IMR-90 (cell line): ENCODE measurements at regions not wholly inside any gene's neighbourhood (a gene's known extent, or its start where the extent isn't known, plus 50 kb on each side); places are given as distances from the start of the nearest gene placed in this dataset.
"Not testable (repeated sequence)": the region's sequence is repeated elsewhere in the genome, so short reads cannot be mapped to it uniquely, and the experiment has no call there.

Experiments used
- ATAC-seq: fragments of 200-7000 bp; cut with Tn5 transposase; 2 replicates; pipeline ENCODE4 v1.9.1; 2020; ENCODE audit warnings: low read depth, mild to moderate bottlenecking, moderate library complexity
- BruUV-seq: library from RNA; stranded (reverse); fragments of 400-500 nt; replicated peaks from 2 replicates; lab custom pipeline; 2021; lab: Mats Ljungman, UMichigan
- CTCF ChIA-PET: fragments of 300-600 bp; formaldehyde crosslinking; extraction: SDS; loops from one replicate; lab custom pipeline; 2021; ENCODE audit warnings: antibody characterized with exemption; lab: Yijun Ruan, JAX
- POLR2A ChIA-PET: fragments of 300-600 bp; sonication (Branson Sonifier 250); formaldehyde crosslinking; loops from one replicate; lab custom pipeline; 2022; ENCODE audit warnings: antibody characterized with exemption; ENCODE audit not compliant: unreplicated experiment; lab: Charles Lee
- DNase-seq: peaks from one replicate; pipeline ENCODE4 v3.0.0; 2013
- H2AFZ ChIP-seq: replicated peaks from 2 replicates; pipeline ENCODE3; 2013; ENCODE audit warnings: low read length, mild to moderate bottlenecking; ENCODE audit not compliant: poor library complexity
- H2AK5ac ChIP-seq: 2 replicates; pipeline ENCODE4 v1.6.1; 2013; ENCODE audit warnings: low read depth, low read length, inconsistent platforms
- H2AK9ac ChIP-seq: replicated peaks from 2 replicates; pipeline ENCODE3; 2013; ENCODE audit warnings: mild to moderate bottlenecking, low read depth, low read length, moderate library complexity; ENCODE audit not compliant: poor library complexity
- H2BK120ac ChIP-seq: 2 replicates; pipeline ENCODE4 v1.6.1; 2013; ENCODE audit warnings: low read depth, low read length, inconsistent platforms
- H2BK15ac ChIP-seq: 3 replicates; pipeline ENCODE4 v1.6.1; 2013; ENCODE audit warnings: low read depth, low read length, inconsistent platforms
- H2BK20ac ChIP-seq: 2 replicates; pipeline ENCODE4 v1.6.1; 2013; ENCODE audit warnings: low read depth, mild to moderate bottlenecking, inconsistent platforms, low read length, moderate library complexity
- H2BK5ac ChIP-seq: 2 replicates; pipeline ENCODE4 v1.6.1; 2013; ENCODE audit warnings: mild to moderate bottlenecking, low read depth, low read length, inconsistent platforms; ENCODE audit not compliant: poor library complexity, severe bottlenecking
- H3K14ac ChIP-seq: replicated peaks from 2 replicates; pipeline ENCODE4 v1.6.1; 2013; ENCODE audit warnings: low read depth, low read length, inconsistent platforms
- H3K18ac ChIP-seq: 2 replicates; pipeline ENCODE4 v1.6.1; 2013; ENCODE audit warnings: low read depth, low read length, control low read depth
- H3K23ac ChIP-seq: 2 replicates; pipeline ENCODE4 v1.6.1; 2013; ENCODE audit warnings: low read depth, low read length, inconsistent platforms
- H3K27ac ChIP-seq: 2 replicates; pipeline ENCODE4 v1.5.1; 2013; ENCODE audit warnings: mild to moderate bottlenecking, control low read depth, low read length; ENCODE audit not compliant: insufficient read depth
- H3K27me3 ChIP-seq: 2 replicates; pipeline ENCODE4 v1.6.1; 2013; ENCODE audit warnings: low read length; ENCODE audit not compliant: control insufficient read depth, insufficient read depth
- H3K36me3 ChIP-seq: 2 replicates; pipeline ENCODE4 v1.6.1; 2013; ENCODE audit warnings: low read length, mixed read lengths; ENCODE audit not compliant: control insufficient read depth, insufficient read depth
- H3K4ac ChIP-seq: 2 replicates; pipeline ENCODE4 v1.6.1; 2013; ENCODE audit warnings: low read depth, low read length, inconsistent platforms
- H3K4me1 ChIP-seq: 2 replicates; pipeline ENCODE4 v1.6.1; 2013; ENCODE audit warnings: low read length, mixed read lengths; ENCODE audit not compliant: control insufficient read depth, insufficient read depth
- H3K4me2 ChIP-seq: 2 replicates; pipeline ENCODE4 v1.6.1; 2013; ENCODE audit warnings: low read depth, mild to moderate bottlenecking, control low read depth, low read length, moderate library complexity
- H3K4me3 ChIP-seq: 2 replicates; pipeline ENCODE4 v1.5.1; 2013; ENCODE audit warnings: low read depth, mild to moderate bottlenecking, control low read depth, low read length, moderate library complexity; ENCODE audit not compliant: insufficient read depth
- H3K56ac ChIP-seq: 2 replicates; pipeline ENCODE4 v1.6.1; 2013; ENCODE audit warnings: low read length, inconsistent platforms; ENCODE audit not compliant: insufficient read depth; ENCODE audit errors: extremely low read depth
- H3K79me1 ChIP-seq, 2 experiments: 2 replicates each; pipeline ENCODE4 v1.6.1; 2013; ENCODE audit warnings: low read length in 2 of 2, inconsistent platforms in 1 of 2, low read depth in 1 of 2
- H3K9ac ChIP-seq: 2 replicates; pipeline ENCODE4 v1.6.1; 2013; ENCODE audit warnings: low read depth, low read length, control low read depth
- H3K9me1 ChIP-seq: 2 replicates; pipeline ENCODE4 v1.6.1; 2013; ENCODE audit warnings: low read length, inconsistent platforms; ENCODE audit not compliant: insufficient read depth
- H3K9me3 ChIP-seq: 2 replicates; pipeline ENCODE4 v1.6.1; 2013; ENCODE audit warnings: low read length; ENCODE audit not compliant: control insufficient read depth, insufficient read depth
- H4K20me1 ChIP-seq: 2 replicates; pipeline ENCODE4 v1.6.1; 2013; ENCODE audit warnings: low read length, inconsistent platforms; ENCODE audit not compliant: insufficient read depth
- H4K5ac ChIP-seq: 2 replicates; pipeline ENCODE4 v1.6.1; 2013; ENCODE audit warnings: mild to moderate bottlenecking, low read depth, low read length, control low read depth
- H4K8ac ChIP-seq, 2 experiments: 2 replicates each; pipeline ENCODE4 v1.6.1; 2013; ENCODE audit warnings: low read depth in 2 of 2, low read length in 2 of 2, control low read depth in 1 of 2, inconsistent platforms in 1 of 2
- H4K91ac ChIP-seq: 2 replicates; pipeline ENCODE4 v1.6.1; 2013; ENCODE audit warnings: low read depth, low read length, inconsistent platforms; ENCODE audit not compliant: insufficient read depth
- WGBS, 2 experiments: methylation state at CpG; one replicate each; pipeline versions ENCODE4 v1.1.5 to v1.1.7; 2013; ENCODE audit warnings: missing lambda C conversion rate in 2 of 2; ENCODE audit not compliant: insufficient read length in 1 of 2; ENCODE audit errors: extremely low coverage in 2 of 2; 5-methylcytosine and 5-hydroxymethylcytosine counted together
- dilution Hi-C: fragments of 300-500 bp; cut with HindIII; formaldehyde crosslinking; loops from one replicate; pipeline ENCODE4 v1.14.3; 2018; ENCODE audit warnings: low sequenced_read_pairs; ENCODE audit not compliant: unreplicated experiment
- in situ Hi-C: fragments of 300-500 bp; cut with MboI; formaldehyde crosslinking; loops from 3 replicates; pipeline ENCODE4 v1.14.3; 2019; ENCODE audit warnings: low sequenced_read_pairs, inconsistent platforms, mixed read lengths
- intact Hi-C: fragments of 100-400 bp; cut with micrococcal nuclease; formaldehyde crosslinking; loops from 2 replicates; pipeline ENCODE4 v1.10.0; 2022

DNA sequence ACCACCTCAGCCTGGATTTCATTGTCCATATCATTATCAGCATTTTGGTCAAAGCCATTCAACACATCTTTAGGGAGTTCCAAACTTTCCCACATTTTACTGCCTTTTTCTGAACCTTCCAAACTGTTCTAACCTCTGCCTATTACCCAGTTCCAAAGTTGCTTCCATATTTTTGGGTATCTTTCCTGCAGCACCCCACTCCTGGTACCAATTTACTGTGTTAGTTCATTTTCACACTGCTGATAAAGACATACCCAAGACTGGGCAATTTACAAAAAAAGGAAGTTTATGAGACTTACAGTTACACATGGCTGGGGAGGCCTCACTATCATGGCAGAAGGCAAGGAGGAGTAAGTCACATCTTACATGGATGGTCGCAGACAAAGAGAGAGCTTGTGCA, 63.6 kb upstream of the CEP162 start:
- H3K4me3 ChIP-seq, in situ Hi-C loops, intact Hi-C loops, H3K9ac ChIP-seq, H2BK20ac ChIP-seq, H4K8ac ChIP-seq, H3K14ac ChIP-seq, H3K4me2 ChIP-seq, ATAC-seq, H3K27me3 ChIP-seq, POLR2A ChIA-PET, H2BK5ac ChIP-seq, H3K9me3 ChIP-seq, H3K9me1 ChIP-seq, H2AK5ac ChIP-seq, CTCF ChIA-PET, H3K56ac ChIP-seq, dilution Hi-C loops, H4K20me1 ChIP-seq, H4K91ac ChIP-seq, H2BK120ac ChIP-seq, H3K4ac ChIP-seq, H2BK15ac ChIP-seq, H4K5ac ChIP-seq, BruUV-seq, H3K4me1 ChIP-seq, H3K18ac ChIP-seq, H2AK9ac ChIP-seq, DNase-seq, H3K27ac ChIP-seq, H3K79me1 ChIP-seq, H2AFZ ChIP-seq, H3K36me3 ChIP-seq, H3K23ac ChIP-seq: not testable (repeated sequence)
- WGBS, 2 experiments = no CpG with 5 or more reads among the region's 1 CpG
